IPS-18c (cell line): ENCODE measurements at regions not wholly inside any gene's neighbourhood (a gene's known extent, or its start where the extent isn't known, plus 50 kb on each side); places are given as distances from the start of the nearest gene placed in this dataset.

Source experiments
- H3K4me3 ChIP-seq: 2 replicates; pipeline ENCODE4 v1.7.0; 2013; ENCODE audit warnings: low read depth, mild to moderate bottlenecking, low read length, moderate library complexity; ENCODE audit not compliant: insufficient read depth
- H3K9me3 ChIP-seq: one replicate; pipeline ENCODE4 v1.6.1; 2013; ENCODE audit warnings: mild to moderate bottlenecking, low read length, moderate library complexity; ENCODE audit not compliant: control insufficient read depth, insufficient read depth

DNA sequence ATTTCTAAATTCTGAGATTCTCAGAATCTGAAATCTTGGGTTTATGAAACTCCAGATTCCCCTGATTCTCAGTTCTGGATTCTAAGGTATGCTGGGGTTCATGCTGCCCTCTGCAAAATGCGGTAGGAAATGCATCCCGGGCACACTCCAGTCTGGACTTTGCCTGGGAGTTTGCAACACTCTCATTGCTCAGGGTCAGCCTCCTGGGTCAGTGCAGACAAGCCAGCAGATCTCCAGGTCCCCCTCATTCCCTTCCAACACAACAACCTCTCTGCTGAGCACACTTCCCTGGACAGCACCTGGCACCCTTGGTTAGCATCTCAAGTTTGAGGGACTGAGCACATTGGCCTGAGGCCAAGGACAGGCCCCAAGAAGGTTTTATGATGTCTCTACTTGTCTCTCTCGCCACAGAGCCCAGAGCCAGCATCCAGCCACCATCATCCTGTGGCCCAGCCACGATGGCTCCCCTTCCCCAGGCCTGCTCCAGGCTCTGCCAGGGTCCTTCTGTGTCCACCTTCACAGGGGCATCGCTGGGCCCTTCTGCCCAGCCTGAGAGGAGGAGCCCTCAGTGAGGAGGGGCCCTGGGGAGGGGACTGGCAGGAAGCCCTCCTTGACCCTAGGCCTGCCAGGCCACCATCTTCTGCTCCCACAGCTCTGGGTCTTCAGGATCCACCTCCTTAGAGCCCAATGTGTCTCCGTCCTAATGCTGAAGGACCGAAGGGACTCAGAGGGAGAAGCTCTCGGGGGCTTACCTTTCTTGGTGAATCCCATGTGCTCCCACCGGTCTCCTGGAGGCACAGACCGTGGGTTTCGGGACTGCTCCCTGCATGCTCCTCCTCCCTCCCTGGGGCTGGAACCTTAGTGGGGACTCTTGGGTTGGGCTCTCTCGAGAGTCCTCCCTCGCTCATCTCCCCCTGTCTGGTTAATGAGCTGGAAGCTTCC lies 550.7 kb downstream of the PTPRU start:
- Histone ChIP-seq H3K4me3 (no peak overlapping the region), H3K9me3 (no peaks in the 10 kb centered on the region)

DNA sequence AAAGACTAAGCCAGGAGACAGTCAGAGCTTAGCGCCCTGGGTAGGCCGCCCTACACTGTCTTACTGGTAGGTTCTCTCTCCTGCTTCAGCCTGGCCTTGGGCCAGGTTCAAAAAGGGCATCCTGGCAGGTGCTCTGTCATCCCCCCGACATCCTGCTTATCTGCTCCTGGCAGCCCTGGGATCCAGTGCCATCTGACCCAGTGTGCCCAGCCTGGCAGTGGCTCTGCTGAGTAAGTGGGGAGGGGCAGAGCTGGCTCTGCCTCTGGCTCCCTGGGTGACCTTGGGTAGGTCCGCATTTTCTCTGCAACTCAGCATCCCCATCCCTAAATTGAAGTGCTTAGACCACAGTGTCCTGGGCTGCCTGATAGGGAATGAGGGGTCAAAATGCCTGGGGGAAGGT lies 549.9 kb downstream of the PTPRU start:
- no peaks in the 10 kb centered on the region for H3K9me3 ChIP-seq
- no peak overlapping the region for H3K4me3 ChIP-seq

DNA sequence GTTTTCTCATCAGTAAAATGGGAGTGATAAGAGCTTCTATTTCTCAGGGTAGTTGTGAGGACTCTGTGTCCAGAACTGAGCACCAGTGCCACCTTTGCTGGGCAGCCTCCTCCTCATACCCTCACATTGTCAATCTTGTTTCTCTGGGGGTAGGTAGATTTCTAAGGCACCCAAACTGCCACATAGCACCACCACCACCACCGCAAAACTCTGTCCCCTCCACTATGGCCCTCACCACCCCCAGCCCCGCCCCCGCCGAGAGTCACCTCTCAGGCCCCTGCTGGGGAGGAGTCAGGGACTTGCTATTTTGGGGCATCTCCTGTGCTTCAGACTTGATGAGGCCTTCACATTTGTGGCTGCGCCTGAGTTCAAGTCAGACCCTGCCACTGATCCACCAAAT lies 549.2 kb downstream of the PTPRU start:
- Histone ChIP-seq H3K9me3 (no peaks in the 10 kb centered on the region), H3K4me3 (no peak overlapping the region)

DNA sequence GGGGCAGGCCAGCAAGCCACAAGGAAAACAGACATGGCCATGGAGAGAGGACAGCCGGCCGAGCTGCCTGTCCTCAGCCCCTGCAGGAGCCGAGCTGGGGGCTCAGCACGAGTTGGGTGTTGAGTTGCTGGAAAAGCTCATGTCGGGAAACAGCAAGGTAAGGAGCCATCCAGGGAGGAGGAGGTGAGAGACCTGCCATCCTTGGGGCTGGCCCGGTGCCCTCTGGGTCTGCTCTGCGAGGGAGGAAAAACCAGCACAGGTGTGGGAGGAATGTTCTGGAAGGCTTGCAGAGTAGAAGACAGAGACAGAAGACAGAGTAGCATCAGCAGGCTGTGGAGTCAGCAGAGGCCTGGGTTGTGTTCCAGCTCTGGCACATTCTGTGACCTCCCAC lies 548.8 kb downstream of the PTPRU start:
- no peak overlapping the region for H3K4me3 ChIP-seq

DNA sequence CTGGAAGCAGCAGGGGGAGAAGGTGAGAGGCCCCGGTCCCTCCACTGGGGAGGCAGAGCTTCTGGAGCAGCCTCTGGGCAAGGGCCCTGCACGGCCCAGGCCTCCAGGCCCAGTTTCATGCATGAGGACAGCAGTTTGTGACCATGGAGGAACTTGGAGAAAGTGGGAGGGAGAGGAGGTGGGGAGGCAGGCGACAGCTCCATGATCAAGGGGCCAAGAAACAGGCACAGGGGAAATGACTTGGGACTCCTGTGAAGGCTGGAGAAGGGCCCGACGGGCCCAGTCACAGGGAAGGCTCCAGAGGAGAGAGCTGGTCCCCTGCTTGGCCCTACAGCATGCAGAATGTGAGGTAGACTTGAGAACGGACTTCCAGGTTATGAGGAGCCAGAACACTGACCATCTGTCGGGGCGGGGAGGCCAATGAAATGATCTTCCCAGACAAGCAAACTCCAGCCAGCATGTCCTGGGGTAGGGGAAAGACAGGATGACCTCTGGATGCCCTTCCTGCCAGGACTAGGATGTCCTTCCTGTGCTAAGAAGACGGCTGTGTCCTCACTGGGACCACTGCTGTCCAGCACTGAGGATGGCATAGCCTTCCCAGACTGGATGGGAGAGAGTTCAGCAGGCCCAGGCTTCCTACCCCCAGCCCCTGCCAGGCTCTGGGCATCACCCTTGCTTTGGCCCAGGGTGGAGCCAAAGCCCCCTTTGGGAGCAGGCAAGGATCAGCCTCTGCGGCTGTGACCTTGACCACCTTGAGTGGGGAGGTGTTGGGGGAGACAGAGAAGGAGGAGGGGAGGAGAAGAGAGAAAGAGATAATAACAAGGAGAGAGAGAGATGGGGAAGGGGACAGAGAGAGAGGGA lies 548.2 kb downstream of the PTPRU start:
- no peaks in the 10 kb centered on the region for H3K9me3 ChIP-seq
- no peak overlapping the region for H3K4me3 ChIP-seq

More for the DNA sequence above, 548.8 kb downstream of the PTPRU start:
- H3K9me3 ChIP-seq, result no peaks in the 10 kb centered on the region

DNA sequence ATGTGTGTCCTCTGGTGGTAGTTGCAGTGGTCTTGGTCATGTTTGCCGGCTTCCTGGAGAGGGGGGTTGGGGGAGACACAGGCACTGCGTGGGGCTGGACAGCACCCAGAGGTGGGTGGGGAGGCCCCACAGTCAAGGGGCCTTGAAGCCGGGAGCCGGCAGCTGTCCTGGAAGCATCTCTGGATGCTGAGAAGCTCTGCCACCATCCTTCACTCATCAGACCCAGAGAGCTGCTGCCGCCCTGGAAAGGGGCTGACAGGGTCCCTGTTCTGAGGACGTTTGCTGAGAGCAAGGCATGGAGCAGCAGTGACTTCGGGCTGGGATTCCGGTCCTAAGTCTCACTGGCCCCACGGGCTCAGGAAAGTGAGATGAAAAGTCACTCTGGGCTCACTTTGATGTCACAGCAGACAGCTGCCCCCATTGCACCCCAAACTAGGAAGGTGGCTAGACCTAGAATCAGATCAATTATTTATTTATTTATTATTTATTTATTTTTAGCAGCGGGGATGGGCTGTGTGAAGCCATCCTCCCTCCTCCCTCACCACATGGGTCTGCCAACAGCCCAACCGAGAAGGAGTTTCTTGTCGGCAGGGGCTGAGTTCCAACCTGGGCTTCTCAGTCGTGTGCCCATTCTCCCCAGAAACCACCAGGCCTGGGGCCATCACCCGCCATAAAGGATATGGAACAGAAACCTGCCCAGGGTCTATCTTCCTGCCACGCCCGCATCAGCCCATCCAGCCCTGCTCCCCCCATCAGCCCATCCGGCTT lies 547.4 kb downstream of the PTPRU start:
- H3K9me3 ChIP-seq, result no peaks in the 10 kb centered on the region
- H3K4me3 ChIP-seq, result no peak overlapping the region

DNA sequence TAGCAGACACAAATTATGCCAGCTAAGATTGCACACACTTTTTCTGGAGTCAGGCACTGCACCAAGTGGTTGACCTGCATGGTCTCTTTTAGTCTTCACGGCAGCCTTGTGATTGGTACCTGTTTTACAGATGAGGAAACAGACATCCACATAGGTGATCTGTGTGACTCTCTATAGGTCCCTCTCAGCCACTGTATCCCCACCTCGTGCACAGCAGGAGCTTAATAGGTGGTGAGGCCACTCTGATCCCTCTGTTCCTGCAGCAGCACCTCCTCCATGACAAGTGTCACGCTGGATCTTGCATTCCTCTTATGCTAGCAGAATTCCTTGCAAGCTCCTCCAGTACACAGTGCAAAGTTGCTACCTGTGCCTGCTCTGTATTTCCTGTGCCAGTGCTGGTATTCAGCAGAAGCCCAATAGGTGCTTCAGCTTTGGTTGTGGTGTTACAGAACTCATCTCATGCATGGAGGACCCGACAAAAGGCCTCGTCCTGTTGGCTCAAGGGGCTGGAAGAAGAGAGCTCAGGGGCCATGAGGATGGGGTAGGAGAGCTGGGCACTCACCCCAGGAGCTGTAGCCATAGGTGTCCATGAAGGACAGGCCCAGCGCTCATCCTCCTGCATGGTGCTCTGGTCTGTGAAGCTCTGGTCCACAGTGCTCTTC lies 546.7 kb downstream of the PTPRU start:
- Histone ChIP-seq H3K4me3 (no peak overlapping the region), H3K9me3 (no peaks in the 10 kb centered on the region)

DNA sequence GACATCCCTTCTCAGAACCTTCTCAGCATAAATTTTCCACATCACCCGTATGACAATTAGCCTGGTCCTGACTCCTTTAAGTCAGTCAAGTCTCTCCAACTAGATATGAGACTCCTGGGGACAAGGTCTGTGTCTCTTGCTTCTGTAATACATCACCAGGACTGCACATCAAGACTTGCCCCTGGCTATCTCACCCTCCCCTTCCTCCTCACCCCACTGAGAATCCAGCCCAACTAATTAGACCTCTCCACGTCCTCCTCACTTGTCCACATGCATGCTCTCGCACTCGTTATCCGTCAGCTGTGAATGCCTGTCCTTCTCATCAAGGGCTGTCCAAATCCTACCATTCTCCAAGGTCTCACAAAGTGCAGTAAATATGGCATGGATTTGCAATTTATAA lies 542.8 kb downstream of the PTPRU start:
- H3K9me3 ChIP-seq, result no peaks in the 10 kb centered on the region
- no peak overlapping the region for H3K4me3 ChIP-seq

DNA sequence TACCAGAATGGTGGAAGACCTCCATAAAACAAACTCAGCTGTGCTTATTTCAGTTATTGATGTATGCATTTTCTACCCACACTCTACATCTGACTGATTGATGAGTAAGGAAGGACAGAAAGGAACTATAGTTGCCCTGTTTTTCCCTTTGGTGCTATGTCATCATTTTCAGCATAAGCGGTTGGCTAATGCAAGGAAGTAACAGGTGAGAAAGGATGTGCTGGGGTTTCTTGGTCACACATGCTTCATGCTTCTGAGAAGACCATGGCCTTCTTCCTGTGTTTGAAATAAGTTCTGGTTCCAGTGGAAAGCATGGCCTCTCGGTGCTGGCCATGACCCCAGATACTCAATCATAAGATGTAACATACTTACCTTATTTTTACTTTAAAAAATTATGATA lies 541.2 kb downstream of the PTPRU start:
- H3K9me3 ChIP-seq, result no peaks in the 10 kb centered on the region
- H3K4me3 ChIP-seq, result no peak overlapping the region

DNA sequence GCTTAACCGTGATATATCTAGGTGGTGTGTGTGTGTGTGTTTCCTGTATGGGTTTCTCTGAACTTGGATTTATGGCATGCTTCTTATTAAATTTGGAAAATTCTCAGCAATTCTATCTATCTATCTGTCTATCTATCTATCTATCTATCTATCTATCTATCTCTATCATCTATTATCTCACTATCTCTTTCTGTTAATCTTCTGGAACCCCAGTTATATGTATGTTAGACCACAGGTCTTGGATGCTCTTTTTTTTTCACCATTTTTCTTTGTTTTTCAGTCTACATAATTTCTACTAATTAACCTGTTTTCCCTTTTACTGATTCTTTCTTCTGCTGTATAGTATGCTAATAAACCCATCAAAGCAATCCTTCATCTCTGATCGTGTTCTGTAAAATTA lies 538.0 kb downstream of the PTPRU start:
- H3K9me3 ChIP-seq, result no peaks in the 10 kb centered on the region
- H3K4me3 ChIP-seq, result no peak overlapping the region

DNA sequence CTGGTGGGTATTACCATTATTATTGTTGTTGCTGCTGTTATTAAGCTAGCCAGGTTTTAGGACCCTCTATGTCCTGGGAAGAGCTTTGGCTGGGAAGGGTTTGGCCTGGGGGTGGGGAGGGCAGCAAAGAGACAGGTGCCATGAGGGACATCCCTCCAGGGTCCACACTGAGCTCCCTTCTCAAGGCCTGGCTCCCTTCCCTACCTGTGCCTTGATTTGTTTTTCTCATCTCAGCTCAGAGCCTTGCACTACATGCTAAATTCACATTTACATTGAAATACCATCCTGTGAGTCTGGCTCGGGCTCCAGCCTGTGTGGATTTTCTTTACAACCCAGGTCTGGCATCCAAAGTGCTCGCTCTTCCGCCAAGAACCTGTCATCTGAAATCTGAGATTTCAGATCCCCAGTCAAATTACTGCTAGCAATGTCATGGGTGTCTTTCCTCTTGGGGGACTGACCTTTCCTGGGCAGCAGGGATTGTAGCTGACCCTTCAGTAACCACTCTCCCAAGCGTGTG lies 536.3 kb downstream of the PTPRU start:
- H3K9me3 ChIP-seq, result no peaks in the 10 kb centered on the region
- H3K4me3 ChIP-seq, result no peak overlapping the region

DNA sequence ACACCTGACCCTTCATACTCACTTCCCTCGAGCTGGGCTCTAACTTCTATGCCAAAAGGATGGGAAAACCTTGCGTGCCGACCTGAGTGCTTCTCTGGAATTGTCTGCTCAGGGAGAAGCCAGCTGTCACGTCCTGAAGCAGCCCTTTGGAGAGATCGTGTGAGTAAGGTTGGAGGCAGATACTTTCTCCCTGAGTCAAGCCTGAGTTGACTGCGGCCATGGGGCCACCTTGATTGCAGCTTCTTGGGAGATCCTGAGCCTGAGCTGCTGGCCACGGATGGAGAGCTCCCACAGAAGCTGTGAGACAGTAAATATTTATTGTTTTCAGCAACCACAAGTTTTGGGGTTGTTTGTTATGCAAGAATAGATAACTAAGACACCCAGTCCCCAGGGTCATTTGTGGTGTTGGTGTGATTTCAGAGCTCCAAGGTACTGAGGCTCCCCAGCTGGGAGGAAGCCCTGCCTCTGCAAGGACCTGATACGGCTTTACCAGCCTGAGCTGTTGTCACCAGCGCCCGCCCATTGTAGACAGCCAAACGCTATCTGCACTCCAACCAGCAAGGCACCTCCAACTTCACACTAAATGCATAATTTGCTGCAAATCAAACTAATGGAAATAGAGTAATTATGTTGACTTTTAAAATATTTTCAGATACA lies 531.6 kb downstream of the PTPRU start:
- no peak overlapping the region for H3K4me3 ChIP-seq
- no peaks in the 10 kb centered on the region for H3K9me3 ChIP-seq

DNA sequence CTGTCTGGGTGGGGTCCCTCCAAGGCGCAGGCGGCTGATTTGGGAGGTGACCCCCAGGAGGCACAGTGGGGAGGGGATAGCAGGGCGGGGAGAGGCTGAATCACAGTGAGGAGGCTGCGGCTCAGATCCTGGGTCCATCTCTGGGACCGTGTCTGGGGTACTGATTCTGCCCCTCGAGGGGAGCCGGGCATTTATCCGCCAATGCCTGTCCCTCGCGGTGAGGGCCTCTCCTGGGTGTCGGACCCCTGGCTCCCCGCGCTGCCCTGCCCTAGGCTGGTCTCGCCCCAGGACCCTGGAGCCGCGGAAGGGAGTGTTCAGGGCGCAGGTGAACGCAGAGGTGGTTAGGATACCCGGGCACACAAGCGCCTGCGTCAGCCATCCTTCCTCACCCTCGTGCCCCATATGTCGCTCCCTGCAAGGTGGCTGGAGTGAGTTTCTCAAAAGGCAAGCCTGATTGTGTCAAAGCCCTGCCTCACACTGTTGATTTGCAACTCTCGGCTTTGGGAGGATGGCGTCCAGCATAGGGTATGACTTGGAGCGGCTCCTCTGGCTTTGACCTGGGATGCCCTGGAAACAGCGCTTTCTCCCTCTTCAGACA lies 530.9 kb downstream of the PTPRU start:
- H3K4me3 ChIP-seq, result no peak overlapping the region
- no peaks in the 10 kb centered on the region for H3K9me3 ChIP-seq

DNA sequence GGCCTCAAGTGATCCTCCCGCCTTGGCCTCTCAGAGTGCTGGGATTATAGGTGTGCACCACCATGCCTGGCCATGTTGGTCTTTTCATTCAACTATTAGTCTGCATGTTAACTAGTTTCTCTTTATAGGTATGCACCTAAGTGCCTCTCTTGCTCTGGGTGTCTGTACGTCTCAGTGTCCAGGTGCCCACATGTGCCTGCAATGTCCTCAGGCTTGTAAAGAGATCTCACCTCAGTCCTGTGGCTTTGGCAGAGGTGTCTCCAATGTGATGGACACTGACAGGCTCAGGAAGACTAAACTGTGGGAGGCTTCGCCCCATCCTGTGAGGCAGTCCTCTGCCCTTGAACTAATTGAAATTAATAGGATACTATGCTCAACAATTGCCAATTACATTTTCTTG lies 526.3 kb downstream of the PTPRU start:
- Histone ChIP-seq H3K4me3 (no peak overlapping the region), H3K9me3 (no peaks in the 10 kb centered on the region)

DNA sequence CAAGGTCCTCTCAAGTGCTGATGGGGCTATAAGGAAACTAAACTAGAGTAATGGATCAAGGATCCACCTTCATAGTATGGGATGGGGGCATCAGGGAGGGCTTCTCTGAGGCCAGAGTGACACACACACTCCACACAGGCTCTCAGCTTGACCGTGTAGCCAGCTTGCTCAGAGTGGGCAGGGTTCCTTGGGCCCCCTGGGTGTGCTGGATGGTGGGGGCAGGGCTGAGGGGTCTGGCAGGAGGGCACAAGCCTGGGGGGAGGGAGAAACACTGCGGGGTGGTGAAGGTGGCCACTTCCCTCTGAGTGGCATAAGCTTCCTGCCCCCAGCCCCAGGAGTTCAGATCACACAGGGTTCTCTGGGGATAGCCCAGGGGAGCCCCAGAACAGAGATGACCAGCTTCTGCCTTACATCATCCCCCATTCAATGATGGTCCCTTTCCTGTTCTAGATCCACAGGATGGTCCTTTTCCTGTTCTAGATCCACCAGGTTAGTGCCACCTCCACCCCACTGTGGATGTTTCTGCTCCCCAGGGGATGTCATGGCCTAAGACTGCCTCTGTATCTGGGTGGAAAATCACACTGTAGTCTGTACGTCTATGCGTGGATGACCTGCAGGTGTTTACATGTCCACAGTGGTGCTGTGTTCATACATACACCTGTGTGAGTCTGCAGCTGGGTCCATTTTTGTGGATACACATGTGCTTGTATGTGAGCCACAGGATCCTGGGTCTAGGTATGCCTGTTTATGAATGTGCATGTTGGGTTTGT lies 525.0 kb downstream of the PTPRU start:
- Histone ChIP-seq H3K9me3 (no peaks in the 10 kb centered on the region), H3K4me3 (no peak overlapping the region)
